ENCODE measurements at regions not wholly inside any gene's neighbourhood (a gene's known extent, or its start where the extent isn't known, plus 50 kb on each side); places are given as distances from the start of the nearest gene placed in this dataset.

DNA sequence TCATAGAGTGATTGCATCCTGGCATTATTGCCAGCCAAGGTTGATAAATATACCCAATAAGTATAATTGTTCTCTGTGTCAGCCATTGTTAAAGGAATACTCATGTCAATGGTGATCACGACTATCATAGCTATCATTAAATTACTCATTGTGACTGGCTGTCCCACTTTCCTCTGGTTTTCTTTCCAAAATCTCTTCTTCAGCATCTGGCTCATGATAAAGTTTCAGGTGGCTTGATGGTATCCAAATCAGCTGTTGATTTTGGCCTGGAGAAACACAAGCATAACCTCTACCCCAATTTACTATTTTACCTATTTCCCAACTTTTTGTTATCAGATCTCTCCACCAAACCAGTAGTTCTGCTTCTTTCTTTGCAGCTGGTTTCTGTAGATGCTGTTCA lies 67.1 kb upstream of the SPIN2A start:
- no peak for DNase-seq (ENCODE audit: low spot score)

DNA sequence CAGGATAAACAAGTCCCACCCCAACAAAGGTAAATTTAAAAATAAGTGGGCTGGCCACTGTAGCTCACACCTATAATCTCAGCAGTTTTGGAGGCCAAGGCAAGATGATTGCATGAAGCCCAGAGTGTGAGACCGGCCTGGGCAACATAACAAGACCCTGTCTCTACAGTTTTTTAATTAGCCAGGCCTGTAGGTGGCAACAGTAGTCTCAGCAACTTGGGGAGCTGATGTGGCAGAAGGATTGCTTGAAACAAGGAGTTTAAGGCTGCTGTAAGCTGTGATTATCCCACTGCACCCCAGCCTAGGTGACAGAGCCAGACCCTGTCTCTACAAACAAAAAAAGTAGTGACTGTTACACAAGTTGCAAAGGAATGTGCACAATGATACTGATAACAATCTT lies 74.6 kb upstream of the FAAH2 start:
- DNase-seq (ENCODE audit: low spot score): no peak

DNA sequence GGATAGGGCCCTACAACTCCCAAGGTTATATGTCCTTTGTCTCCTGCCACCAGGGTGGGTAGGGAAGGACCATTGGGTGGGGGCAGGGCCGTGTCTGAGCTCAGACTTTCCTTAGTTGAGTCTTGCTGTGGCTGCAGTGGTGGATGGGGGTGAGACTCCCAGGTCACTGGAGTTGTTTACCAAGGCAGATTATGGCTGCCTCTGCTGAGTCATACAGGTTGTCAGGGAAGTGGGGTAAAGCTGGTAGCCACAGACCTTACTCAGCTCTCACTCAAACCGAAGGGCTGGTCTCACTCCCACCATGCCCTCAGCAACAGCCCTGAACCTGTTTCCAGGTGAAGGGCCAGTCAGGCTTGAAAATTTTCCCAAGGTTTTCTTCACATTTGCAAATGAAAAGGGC lies 58.8 kb upstream of the FAAH2 start:
- DNase-seq (ENCODE audit: low spot score): peak; percentile 2

DNA sequence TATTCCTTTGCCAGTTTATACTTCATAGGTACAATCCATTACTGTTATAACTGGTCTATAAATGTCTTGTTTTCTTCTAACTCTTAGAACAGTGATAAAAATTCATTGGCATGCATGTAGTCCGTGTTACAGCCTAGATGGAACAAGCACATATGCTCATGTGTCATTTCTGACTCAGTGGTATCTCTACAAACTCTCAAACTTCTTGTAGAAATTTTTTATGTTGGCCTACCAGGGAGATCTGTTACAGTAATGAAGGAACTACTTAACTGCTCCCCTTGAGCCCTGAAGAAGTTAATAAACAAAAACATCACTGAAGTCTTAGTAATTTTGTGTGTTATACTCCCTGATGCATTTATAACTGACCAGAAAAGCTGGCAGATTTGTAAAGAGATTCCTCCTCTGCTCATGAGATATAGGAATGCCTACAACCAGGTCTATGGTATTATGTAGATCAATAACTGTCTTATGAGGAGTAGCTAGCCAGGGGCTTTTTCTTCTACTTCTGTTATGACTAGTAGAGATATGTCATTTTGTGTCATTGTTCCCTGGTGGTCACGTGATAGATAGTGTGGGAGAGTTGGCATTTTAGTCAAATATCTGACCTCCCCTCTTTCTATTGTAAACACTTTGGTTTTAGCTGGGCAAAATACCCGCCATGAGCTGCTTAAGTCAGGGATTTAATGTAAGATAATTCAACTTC lies 53.7 kb upstream of the FAAH2 start:
- no peak for DNase-seq (ENCODE audit: low spot score)
